ENCODE measurements at regions not wholly inside any gene's neighbourhood (a gene's known extent, or its start where the extent isn't known, plus 50 kb on each side); places are given as distances from the start of the nearest gene placed in this dataset.

GRCh38 chr4:177246641-177247584, 62.8 kb upstream of the NEIL3 start:
- TF ChIP-seq GATA3 (IDR thresholded peaks at IDR 0.05; ENCODE audit: low read depth, low read length) (no peak), GATA2 (IDR thresholded peaks at IDR 0.05; ENCODE audit: low read depth, low read length) (no peak)
